Activated CD4-positive, alpha-beta memory T cell treated with anti-CD3 and anti-CD28 coated beads for 36 hours (primary cell): ENCODE measurements at regions not wholly inside any gene's neighbourhood (a gene's known extent, or its start where the extent isn't known, plus 50 kb on each side); places are given as distances from the start of the nearest gene placed in this dataset.
"Not testable (repeated sequence)": the region's sequence is repeated elsewhere in the genome, so short reads cannot be mapped to it uniquely, and the experiment has no call there.

ENCODE experiments used
- CTCF ChIA-PET: fragments of 350-600 bp; sonication (Branson Sonifier 250); formaldehyde crosslinking; loops from one replicate; lab custom pipeline; 2021; ENCODE audit warnings: antibody characterized with exemption, inconsistent platforms; lab: Charles Lee
- POLR2A ChIA-PET: fragments of 350-600 bp; sonication (Branson Sonifier 250); formaldehyde crosslinking; loops from one replicate; lab custom pipeline; 2021; ENCODE audit warnings: antibody characterized with exemption; lab: Charles Lee
- DNase-seq: peaks from one replicate; pipeline ENCODE4 v3.0.0-alpha.2; 2020
- H3K27ac Mint-ChIP-seq: one replicate; pipeline ENCODE4 v1.8.0; 2021; ENCODE audit warnings: mixed read lengths
- H3K27me3 Mint-ChIP-seq: one replicate; pipeline ENCODE4 v1.8.0; 2021; ENCODE audit warnings: mixed read lengths
- H3K36me3 Mint-ChIP-seq: one replicate; pipeline ENCODE4 v1.8.0; 2021; ENCODE audit warnings: mixed read lengths
- H3K4me1 Mint-ChIP-seq: one replicate; pipeline ENCODE4 v1.8.0; 2021; ENCODE audit warnings: low read depth, mixed read lengths
- H3K4me3 Mint-ChIP-seq: one replicate; pipeline ENCODE4 v1.8.0; 2021; ENCODE audit warnings: mild to moderate bottlenecking, mixed read lengths
- H3K9me3 Mint-ChIP-seq: one replicate; pipeline ENCODE4 v1.8.0; 2021; ENCODE audit warnings: mixed read lengths
- intact Hi-C: fragments of 100-400 bp; cut with micrococcal nuclease; formaldehyde crosslinking; loops from one replicate; pipeline ENCODE4 v1.15.1; 2023

DNA sequence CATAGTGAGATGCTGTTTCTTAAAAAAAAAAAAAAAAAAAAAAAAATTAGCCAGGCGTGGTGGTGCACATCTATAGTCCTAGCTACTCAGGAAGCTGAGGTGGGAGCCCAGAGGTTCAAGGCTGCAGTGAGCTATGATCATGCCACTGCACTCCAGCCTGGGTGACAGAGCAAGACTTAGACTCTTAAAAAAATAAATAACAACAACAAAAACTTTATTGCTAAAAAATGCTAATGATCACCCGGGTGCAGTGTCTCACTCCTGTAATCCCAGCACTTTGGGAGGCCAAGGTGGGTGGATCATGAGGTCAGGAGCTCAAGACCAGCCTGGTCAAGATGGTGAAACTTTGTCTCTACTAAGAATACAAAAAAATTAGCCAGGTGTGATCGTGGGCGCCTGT lies 119.5 kb upstream of the RAB4A start:
- intact Hi-C loops, H3K27me3 Mint-ChIP-seq, POLR2A ChIA-PET, DNase-seq, H3K4me3 Mint-ChIP-seq, H3K27ac Mint-ChIP-seq, H3K9me3 Mint-ChIP-seq, H3K36me3 Mint-ChIP-seq: not testable (repeated sequence)
- H3K4me1 Mint-ChIP-seq = peaks cover 15% of the 10 kb centered on the region
- CTCF ChIA-PET = interaction anchor here (0.6 kb wide), 1 partner anchor 61 kb away, joined by 3 read pairs; no protein-coding TSS in a partner anchor

DNA sequence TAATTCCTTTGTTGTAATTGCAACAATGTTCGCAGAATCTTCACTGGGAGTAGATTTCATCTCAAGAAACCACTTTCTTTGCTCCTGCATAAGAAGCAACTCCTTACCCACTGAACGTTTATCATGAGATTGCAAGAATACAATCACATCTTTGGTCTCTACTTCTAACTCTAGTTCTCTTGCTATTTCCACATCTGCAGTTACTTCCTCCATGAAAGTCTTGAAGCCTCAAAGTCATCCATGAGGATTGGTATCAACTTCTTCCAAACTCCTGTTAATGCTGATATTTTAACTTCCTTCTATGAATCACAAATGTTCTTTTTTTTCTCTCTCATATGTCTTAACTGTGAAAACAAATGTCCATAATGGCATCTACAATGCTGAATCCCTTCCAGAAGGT lies 118.6 kb upstream of the RAB4A start:
- intact Hi-C loops = no loop called here
- no peak overlapping the region for H3K4me3 Mint-ChIP-seq
- no peaks in the 10 kb centered on the region for H3K36me3 Mint-ChIP-seq
- H3K9me3 Mint-ChIP-seq = no peaks in the 10 kb centered on the region
- no peak for DNase-seq
- CTCF ChIA-PET = no interaction called here
- H3K4me1 Mint-ChIP-seq = peaks cover 15% of the 10 kb centered on the region
- POLR2A ChIA-PET = no interaction called here
- no peak overlapping the region for H3K27ac Mint-ChIP-seq
- H3K27me3 Mint-ChIP-seq = no peaks in the 10 kb centered on the region

GRCh38 chr1:229153955-229154548 lies 116.9 kb upstream of the RAB4A start:
- H3K36me3 Mint-ChIP-seq = no peaks in the 10 kb centered on the region
- no peak overlapping the region for H3K27ac Mint-ChIP-seq
- intact Hi-C loops = no loop called here
- H3K9me3 Mint-ChIP-seq = no peaks in the 10 kb centered on the region
- H3K27me3 Mint-ChIP-seq = no peaks in the 10 kb centered on the region
- H3K4me1 Mint-ChIP-seq = peaks cover 15% of the 10 kb centered on the region
- POLR2A ChIA-PET = no interaction called here
- CTCF ChIA-PET = interaction anchor here (0.8 kb wide), 1 partner anchor 328 kb away, joined by 3 read pairs; no protein-coding TSS in a partner anchor
- H3K4me3 Mint-ChIP-seq = no peak overlapping the region
- no peak for DNase-seq

DNA sequence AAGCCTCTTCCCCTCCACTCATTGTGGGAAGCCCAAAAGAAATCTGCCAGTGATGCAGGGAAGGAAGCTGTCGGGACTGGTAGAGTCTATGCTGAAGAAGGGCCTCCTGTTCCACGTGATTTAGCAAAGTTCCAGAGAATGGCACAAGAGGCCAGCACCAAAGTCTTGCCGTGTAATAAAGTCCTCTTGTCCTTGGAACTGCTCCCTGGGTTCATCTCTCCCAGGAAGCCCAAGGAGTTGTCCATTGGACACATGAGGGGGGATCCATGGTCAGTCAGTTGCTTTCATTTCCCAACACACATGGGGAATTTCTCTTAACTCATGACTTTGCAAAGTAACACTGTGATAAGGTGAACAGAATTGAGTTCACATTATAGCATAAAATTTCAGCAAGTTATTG lies 116.1 kb upstream of the RAB4A start:
- H3K36me3 Mint-ChIP-seq = no peaks in the 10 kb centered on the region
- POLR2A ChIA-PET = no interaction called here
- H3K4me1 Mint-ChIP-seq = peaks cover 15% of the 10 kb centered on the region
- H3K4me3 Mint-ChIP-seq = no peak overlapping the region
- H3K27ac Mint-ChIP-seq = no peak overlapping the region
- intact Hi-C loops = no loop called here
- H3K27me3 Mint-ChIP-seq = no peaks in the 10 kb centered on the region
- no peak for DNase-seq
- CTCF ChIA-PET = no interaction called here
- no peaks in the 10 kb centered on the region for H3K9me3 Mint-ChIP-seq

- Mint-ChIP-seq H3K4me1 (peaks cover 15% of the 10 kb centered on the region), H3K27ac (no peak overlapping the region), H3K4me3 (peak overlapping the region; percentile 18), H3K27me3 (no peaks in the 10 kb centered on the region), H3K9me3 (no peaks in the 10 kb centered on the region), H3K36me3 (no peaks in the 10 kb centered on the region)
- CTCF ChIA-PET = no interaction called here
- intact Hi-C loops = no loop called here
- peak; percentile 43 for DNase-seq
- POLR2A ChIA-PET = no interaction called here
Measured at GRCh38 chr1:229155472-229155871, 115.4 kb upstream of the RAB4A start.

DNA sequence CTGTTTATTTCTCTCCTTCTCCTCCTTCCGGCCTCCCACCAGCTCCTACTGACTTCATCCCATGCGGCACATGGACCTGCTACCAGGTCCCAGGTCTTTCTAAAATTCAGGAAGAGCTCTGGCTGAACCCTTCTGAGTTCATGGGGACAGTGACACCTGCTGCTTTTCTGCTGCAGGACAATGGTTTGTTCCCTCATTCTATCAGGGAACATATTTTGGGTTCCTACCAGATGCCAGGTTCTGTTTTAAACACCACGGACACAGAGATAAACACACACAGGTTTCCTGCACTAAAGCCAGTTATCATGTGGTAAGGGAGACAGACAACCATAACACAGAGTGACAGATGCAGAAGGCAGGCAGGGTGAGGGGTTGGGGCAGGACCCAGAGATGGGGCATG lies 114.0 kb upstream of the RAB4A start:
- no peaks in the 10 kb centered on the region for H3K27me3 Mint-ChIP-seq
- CTCF ChIA-PET = interaction anchor here (1.0 to 1.5 kb wide), 2 partner anchors 70 to 492 kb away, joined by 3 to 6 read pairs; no protein-coding TSS in a partner anchor
- H3K4me3 Mint-ChIP-seq = no peak overlapping the region
- intact Hi-C loops = no loop called here
- no peaks in the 10 kb centered on the region for H3K36me3 Mint-ChIP-seq
- H3K4me1 Mint-ChIP-seq = peaks cover 15% of the 10 kb centered on the region
- no peak overlapping the region for H3K27ac Mint-ChIP-seq
- H3K9me3 Mint-ChIP-seq = no peaks in the 10 kb centered on the region
- no peak for DNase-seq
- POLR2A ChIA-PET = no interaction called here

GRCh38 chr1:229157480-229157879 lies 113.4 kb upstream of the RAB4A start:
- ChIA-PET POLR2A (no interaction called here), CTCF (interaction anchor here (1.5 kb wide), 1 partner anchor 70 kb away, joined by 6 read pairs; no protein-coding TSS in a partner anchor)
- peaks cover 15% of the 10 kb centered on the region for H3K4me1 Mint-ChIP-seq
- H3K9me3 Mint-ChIP-seq = no peaks in the 10 kb centered on the region
- no peaks in the 10 kb centered on the region for H3K27me3 Mint-ChIP-seq
- H3K4me3 Mint-ChIP-seq = no peak overlapping the region
- intact Hi-C loops = no loop called here
- no peaks in the 10 kb centered on the region for H3K36me3 Mint-ChIP-seq
- no peak for DNase-seq
- no peak overlapping the region for H3K27ac Mint-ChIP-seq

DNA sequence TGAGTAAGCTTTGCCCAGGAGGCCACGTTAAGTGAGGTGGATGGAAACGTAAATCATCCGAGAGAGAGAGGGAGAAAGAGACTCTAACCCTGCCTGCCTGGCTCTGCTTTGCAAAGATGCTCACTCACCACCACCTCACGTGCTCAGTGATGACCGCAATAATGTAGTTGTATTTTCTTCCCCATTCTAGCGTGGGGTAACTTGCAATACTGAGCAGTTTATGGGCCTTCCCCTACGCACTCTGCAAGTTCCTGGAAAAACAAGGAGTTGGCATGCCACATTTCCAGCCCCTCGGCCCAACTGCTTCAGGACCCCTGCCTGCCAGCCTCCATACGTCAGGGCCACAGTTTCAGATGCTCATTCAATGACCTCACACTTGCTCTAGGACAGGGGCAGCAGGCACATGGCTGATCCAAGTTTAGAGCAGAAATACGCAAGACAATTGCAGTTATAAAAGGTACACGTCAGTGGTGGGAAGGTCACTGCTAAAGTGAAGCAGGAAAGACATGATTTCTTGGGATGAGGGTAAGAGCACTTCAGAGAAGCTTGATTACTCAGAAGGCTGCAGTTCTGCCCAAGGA lies 112.5 kb upstream of the RAB4A start:
- Mint-ChIP-seq H3K9me3 (no peaks in the 10 kb centered on the region), H3K4me1 (peaks cover 15% of the 10 kb centered on the region), H3K36me3 (no peaks in the 10 kb centered on the region), H3K27me3 (no peaks in the 10 kb centered on the region), H3K27ac (no peak overlapping the region), H3K4me3 (no peak overlapping the region)
- DNase-seq = no peak
- intact Hi-C loops = no loop called here
- CTCF ChIA-PET = no interaction called here
- POLR2A ChIA-PET = no interaction called here

GRCh38 chr1:229158927-229159326 lies 112.0 kb upstream of the RAB4A start:
- no peaks in the 10 kb centered on the region for H3K27me3 Mint-ChIP-seq
- POLR2A ChIA-PET = no interaction called here
- H3K27ac Mint-ChIP-seq = no peak overlapping the region
- DNase-seq = no peak
- H3K36me3 Mint-ChIP-seq = no peaks in the 10 kb centered on the region
- no peaks in the 10 kb centered on the region for H3K9me3 Mint-ChIP-seq
- no peak overlapping the region for H3K4me3 Mint-ChIP-seq
- intact Hi-C loops = no loop called here
- peaks cover 11% of the 10 kb centered on the region for H3K4me1 Mint-ChIP-seq
- CTCF ChIA-PET = no interaction called here

- no peaks in the 10 kb centered on the region for H3K9me3 Mint-ChIP-seq
- no peak overlapping the region for H3K4me3 Mint-ChIP-seq
- H3K4me1 Mint-ChIP-seq = peaks cover 10% of the 10 kb centered on the region
- intact Hi-C loops = no loop called here
- H3K27me3 Mint-ChIP-seq = no peaks in the 10 kb centered on the region
- POLR2A ChIA-PET = no interaction called here
- CTCF ChIA-PET = no interaction called here
- no peaks in the 10 kb centered on the region for H3K36me3 Mint-ChIP-seq
- DNase-seq = no peak
- H3K27ac Mint-ChIP-seq = no peak overlapping the region
Measured at GRCh38 chr1:229159668-229160544, 111.0 kb upstream of the RAB4A start.

GRCh38 chr1:229161740-229162139 lies 109.2 kb upstream of the RAB4A start:
- no peak overlapping the region for H3K27ac Mint-ChIP-seq
- POLR2A ChIA-PET = no interaction called here
- H3K36me3 Mint-ChIP-seq = no peaks in the 10 kb centered on the region
- H3K4me3 Mint-ChIP-seq = no peak overlapping the region
- H3K9me3 Mint-ChIP-seq = no peaks in the 10 kb centered on the region
- peaks cover 5% of the 10 kb centered on the region for H3K4me1 Mint-ChIP-seq
- H3K27me3 Mint-ChIP-seq = no peaks in the 10 kb centered on the region
- DNase-seq = no peak
- intact Hi-C loops = no loop called here
- CTCF ChIA-PET = no interaction called here

DNA sequence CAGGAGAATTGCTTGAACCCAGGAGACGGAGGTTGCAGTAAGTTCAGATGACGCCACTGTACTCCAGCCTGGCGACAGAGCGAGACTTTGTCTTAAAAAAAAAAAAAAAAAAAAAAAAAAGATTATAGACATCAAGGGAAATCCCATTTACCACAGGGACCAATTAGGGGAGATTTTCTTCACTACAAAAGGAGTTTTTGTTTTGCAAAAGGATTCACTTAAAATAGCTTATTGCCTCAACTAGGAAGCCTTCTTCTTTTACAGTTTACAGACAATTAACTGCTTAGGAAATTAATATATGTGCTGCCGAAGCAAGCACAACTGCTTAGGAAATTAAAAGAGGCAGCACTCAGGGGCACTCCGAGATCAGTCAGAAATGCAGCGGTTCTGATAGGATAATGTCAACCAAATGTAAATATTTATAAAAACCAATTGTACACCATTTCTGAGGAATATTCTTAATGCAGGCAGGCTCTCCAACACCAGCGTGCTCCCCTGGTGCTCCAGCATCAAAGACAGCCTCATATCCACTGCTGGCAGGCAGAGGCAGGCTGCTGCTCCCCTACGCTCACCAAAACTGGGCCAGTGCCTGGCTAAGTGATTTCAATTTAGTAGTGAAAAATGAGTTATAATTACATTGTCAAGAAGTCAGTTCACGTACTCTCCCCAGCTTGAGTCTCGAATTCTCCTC lies 107.9 kb upstream of the RAB4A start:
- no peaks in the 10 kb centered on the region for H3K9me3 Mint-ChIP-seq
- POLR2A ChIA-PET = no interaction called here
- H3K27me3 Mint-ChIP-seq = no peaks in the 10 kb centered on the region
- CTCF ChIA-PET = no interaction called here
- H3K4me3 Mint-ChIP-seq = no peak overlapping the region
- H3K36me3 Mint-ChIP-seq = no peaks in the 10 kb centered on the region
- H3K4me1 Mint-ChIP-seq = peaks cover 5% of the 10 kb centered on the region
- H3K27ac Mint-ChIP-seq = no peak overlapping the region
- intact Hi-C loops = no loop called here
- DNase-seq = no peak
